ENCODE measurements at regions not wholly inside any gene's neighbourhood (a gene's known extent, or its start where the extent isn't known, plus 50 kb on each side); places are given as distances from the start of the nearest gene placed in this dataset.
A peak's percentile ranks its signal among the peaks of the same experiment; 100 is the strongest.

DNA sequence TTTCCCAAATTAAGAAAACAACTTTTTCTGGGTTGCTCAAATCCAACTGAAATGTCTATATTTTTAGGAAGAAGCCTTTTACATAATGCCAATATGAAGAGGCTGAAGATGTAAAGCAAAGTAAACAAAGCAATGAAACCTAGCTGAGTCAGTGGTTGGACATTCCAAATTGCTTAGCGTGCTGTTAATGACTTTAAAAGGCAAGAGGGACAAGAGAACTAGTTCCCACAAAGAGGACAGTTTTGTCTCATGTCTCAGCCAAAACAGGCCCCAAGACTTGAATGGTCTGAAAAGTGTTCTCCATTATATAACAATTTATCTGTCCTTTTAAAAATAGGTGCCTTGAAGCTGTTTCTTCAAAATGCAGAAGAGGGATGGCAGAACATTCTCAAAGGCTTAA is 407.0 kb downstream of the ENC1 start:
- DNase-seq = no peak

DNA sequence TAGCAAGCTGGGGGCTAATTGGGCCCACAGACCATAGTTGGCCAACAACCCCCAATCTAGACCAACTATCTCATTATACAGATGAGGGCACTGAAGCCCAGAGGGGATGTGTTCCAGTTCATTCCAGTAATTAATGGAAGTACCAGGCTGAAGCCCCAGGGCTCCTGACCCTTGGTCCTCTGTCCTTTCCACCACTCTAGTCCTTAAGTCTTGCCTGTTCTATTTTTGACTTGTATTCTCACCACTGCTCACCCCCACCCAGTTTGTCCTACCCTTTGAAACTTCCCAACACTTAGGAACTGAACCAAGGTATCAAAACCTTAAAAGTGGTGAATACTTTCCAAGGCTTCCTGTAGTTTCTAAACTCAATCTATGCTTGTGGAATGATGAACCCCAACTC is 407.4 kb downstream of the ENC1 start:
- no peak for DNase-seq

DNA sequence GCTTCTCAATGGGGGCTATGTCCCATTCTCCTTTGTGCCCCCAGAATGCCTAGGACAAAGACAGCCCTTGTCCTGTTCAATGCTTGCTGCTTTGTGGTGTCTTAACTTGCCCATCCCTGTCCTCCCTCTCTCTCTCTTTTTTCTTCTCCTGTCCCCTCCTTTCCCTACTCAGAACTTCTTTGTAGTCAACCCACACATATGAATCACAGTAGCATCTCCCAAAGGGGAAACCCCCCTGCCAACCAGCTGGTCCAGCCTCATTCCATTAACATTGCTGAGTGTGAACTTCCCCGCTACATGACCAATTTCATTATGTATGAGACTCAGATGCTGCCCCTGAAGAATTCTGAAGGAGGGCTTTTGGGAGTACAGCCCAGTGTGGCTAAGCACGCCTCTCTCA is 408.3 kb downstream of the ENC1 start:
- DNase-seq = no peak

GRCh38 chr5:74231697-74232096 is 408.8 kb downstream of the ENC1 start:
- no peak for DNase-seq

DNA sequence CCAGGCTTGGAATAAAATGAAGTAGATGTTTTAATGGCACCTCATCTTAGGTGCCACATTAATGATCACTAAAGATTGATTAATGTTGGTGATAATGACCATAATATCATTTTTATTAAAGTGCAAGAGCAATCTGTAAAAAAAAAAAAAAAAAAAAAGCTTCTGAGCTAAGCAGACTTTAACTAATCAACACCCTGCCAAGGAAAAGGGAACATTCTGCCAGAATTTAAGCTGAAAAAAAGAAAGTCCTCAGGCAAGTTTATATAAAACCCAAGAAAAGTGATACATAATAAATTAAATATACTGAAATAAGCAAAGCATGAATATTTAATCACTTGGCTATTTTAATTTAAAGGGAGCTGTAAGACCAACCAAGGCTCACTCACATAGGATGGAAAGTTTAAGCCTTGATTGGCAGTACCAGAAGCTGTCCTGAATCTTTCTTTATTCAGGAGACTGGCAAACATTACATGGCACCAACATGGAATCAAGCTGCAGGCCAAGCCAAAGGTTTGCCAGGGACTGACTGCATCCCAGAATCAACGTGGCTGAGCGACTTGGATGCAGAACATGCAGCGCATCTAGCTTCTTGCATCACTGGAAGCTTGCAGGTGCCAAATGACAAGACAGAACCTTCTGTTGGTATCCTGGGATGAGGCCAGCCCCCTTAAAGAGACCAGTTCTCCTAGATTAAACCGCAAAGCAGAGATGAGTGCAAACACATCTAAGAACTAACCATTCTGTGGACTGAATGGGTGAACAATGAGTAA is 413.6 kb downstream of the ENC1 start:
- DNase-seq = no peak

DNA sequence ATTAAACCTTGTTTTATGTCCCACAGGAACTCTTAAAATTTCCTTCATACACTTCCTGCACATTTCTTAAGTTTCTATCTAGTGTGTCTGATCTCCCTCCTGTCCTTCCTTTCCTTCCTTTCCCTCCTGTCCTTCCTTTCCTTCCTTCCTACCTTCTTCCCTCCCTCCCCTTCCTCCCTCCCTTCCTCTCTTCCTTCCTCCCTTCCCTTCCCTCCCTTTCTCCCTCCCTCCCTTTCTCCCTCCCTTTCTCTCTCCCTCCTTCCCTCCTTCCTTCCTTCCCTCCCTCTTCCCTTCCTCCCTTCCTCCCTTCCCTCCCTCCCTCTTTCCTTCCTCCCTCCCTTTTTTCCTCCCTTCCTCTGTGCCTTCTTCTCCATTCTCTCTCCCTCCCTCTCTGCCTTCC is 414.9 kb downstream of the ENC1 start:
- no peak for DNase-seq

DNA sequence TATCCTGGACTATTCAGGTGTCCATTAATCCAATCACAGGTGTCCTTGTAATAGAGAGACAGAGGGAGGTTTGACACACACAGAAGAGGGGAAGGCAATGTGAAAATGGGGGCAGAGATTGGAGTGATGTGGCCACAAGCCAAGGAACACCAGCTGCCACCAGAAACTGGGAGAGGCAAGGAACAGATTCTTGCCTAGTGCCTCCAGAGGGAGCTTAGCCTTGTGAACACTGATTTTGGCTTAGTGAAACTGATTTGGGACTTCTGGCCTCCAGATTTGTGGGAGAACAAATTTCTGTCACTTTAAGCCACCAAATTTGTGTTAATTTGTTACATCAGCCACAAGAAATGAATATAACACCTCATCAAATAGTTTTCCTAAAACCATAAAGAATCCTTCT is 416.2 kb downstream of the ENC1 start:
- DNase-seq = no peak

- DNase-seq = no peak
These were observed 417.7 kb downstream of the ENC1 start for GRCh38 chr5:74222806-74223205.

- DNase-seq = no peak
These were observed 419.1 kb downstream of the ENC1 start for GRCh38 chr5:74221413-74221812.

DNA sequence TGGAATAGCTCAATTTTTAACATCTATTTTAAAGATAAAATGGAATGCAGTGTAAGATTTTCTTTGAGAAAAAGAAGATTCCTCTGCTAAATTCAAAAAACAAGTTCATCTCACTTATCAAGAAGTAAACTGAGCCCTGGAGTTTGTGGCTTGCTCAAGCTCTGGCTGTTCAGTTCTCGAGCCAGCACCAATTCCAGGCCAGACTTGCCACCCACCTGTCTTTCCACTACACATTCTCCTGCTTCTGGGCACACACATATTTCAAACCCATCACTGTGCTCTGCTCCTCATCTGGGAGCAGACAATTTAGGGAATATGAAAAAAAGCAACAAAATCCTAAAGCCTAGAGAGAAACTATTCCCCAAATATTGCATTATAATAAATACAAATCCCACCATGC is 424.5 kb downstream of the ENC1 start:
- no peak for DNase-seq

- DNase-seq = no peak
These were observed 428.2 kb downstream of the ENC1 start for GRCh38 chr5:74212336-74212735.

DNA sequence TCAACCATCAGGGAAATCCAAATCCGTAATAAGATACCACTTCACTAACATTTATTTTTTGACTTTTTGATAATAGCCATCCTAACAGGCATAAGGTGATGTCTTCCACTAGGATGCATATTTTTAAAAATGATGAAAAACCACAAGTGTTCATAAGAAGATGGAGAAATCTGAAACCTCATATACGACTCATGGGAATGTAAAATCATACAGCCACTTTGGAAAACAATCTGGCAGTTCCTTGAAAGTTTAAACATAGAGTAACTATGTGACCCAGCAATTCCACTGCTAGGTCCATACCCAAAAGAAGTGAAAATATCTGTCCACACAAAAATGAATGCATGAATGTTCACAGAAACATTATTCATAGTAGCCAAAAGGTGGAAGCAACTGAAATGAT is 431.0 kb downstream of the ENC1 start:
- no peak for DNase-seq

GRCh38 chr5:74206579-74207550 is 433.7 kb downstream of the ENC1 start:
- peak; percentile 61 for DNase-seq

- DNase-seq = no peak
These were observed 434.6 kb downstream of the ENC1 start for GRCh38 chr5:74205767-74206578.

- DNase-seq = peak; percentile 39
These were observed 439.0 kb downstream of the ENC1 start for GRCh38 chr5:74201334-74202081.

GRCh38 chr5:74200560-74200959 is 440.0 kb downstream of the ENC1 start:
- peak; percentile 18 for DNase-seq

GRCh38 chr5:74199436-74200210 is 440.9 kb downstream of the ENC1 start:
- DNase-seq = no peak

GRCh38 chr5:74199005-74199404 is 441.5 kb downstream of the ENC1 start:
- DNase-seq = no peak

DNA sequence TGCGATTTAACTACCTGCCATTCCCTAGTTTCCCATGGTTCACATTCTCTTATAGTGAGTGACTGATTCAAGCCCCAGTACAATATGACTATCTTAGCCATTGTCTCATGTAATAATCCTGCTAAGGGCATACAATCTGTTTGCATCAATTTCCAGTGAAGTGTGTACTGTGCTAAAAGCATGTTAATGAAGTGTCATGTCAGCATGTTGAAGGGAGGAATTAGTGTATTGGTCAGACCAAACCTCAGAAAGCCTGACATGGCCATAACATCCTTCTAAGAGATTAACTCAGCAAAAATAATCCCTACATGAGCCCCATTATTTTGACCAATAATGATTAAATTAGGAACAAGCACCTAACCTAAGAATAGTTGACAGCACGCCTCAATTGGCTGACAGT is 442.4 kb downstream of the ENC1 start:
- DNase-seq = no peak

DNA sequence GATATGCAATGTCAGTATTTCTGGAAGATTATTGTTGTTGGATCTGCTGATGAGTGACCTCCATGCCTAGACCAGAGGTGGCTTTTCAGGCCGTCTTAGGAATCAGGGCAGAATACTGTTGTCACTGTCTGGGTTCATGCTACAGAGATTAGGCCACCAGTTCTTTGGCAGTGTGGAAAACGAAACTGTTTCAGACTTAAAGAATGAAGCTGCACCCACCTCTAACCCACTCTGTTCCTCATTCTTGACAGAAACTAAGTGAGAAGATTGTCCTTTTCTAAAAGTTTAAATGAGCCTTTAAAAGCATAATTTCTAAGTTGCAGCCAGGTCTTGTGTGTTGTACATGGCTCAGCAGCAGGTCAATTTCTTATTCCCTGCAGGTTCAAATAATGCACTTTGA is 444.3 kb downstream of the ENC1 start:
- DNase-seq = no peak

- DNase-seq = no peak
These were observed 446.3 kb downstream of the ENC1 start for GRCh38 chr5:74194196-74194595.

All from muscle of arm (tissue), 1 donor.